ENCODE measurements at regions not wholly inside any gene's neighbourhood (a gene's known extent, or its start where the extent isn't known, plus 50 kb on each side); places are given as distances from the start of the nearest gene placed in this dataset.

- DNase-seq (ENCODE audit: low read depth), result no peak
- TF ChIP-seq CTCF (IDR thresholded peaks at IDR 0.05; ENCODE audit: low read depth, low read length) (no peak), MYC (IDR thresholded peaks at IDR 0.05; ENCODE audit: low read depth, low read length) (no peak), POLR2A (IDR thresholded peaks at IDR 0.05; ENCODE audit: extremely low read depth, insufficient read length) (no peak), MAX (IDR thresholded peaks at IDR 0.05; ENCODE audit: low read depth, low read length) (no peak)
- H3K4me3 ChIP-seq (ENCODE audit: low read depth, low read length), result no peak overlapping the region
Measured at GRCh38 chr2:16952368-16952767, 286.7 kb upstream of the CYRIA start.

- DNase-seq (ENCODE audit: low read depth), result no peak
- TF ChIP-seq MAX (IDR thresholded peaks at IDR 0.05; ENCODE audit: low read depth, low read length) (no peak), MYC (IDR thresholded peaks at IDR 0.05; ENCODE audit: low read depth, low read length) (no peak), POLR2A (IDR thresholded peaks at IDR 0.05; ENCODE audit: extremely low read depth, insufficient read length) (no peak), CTCF (IDR thresholded peaks at IDR 0.05; ENCODE audit: low read depth, low read length) (no peak)
- H3K4me3 ChIP-seq (ENCODE audit: low read depth, low read length), result no peak overlapping the region
Measured at GRCh38 chr2:16950436-16950835, 284.8 kb upstream of the CYRIA start.

GRCh38 chr2:16948710-16949109 lies 283.1 kb upstream of the CYRIA start:
- H3K4me3 ChIP-seq (ENCODE audit: low read depth, low read length), result no peak overlapping the region
- no peak for DNase-seq (ENCODE audit: low read depth)
- no peak for TF ChIP-seq POLR2A (IDR thresholded peaks at IDR 0.05; ENCODE audit: extremely low read depth, insufficient read length)
- TF ChIP-seq MYC (IDR thresholded peaks at IDR 0.05; ENCODE audit: low read depth, low read length), result no peak
- no peak for TF ChIP-seq CTCF (IDR thresholded peaks at IDR 0.05; ENCODE audit: low read depth, low read length)
- TF ChIP-seq MAX (IDR thresholded peaks at IDR 0.05; ENCODE audit: low read depth, low read length), result no peak

- no peak for DNase-seq (ENCODE audit: low read depth)
- no peak for TF ChIP-seq MAX (IDR thresholded peaks at IDR 0.05; ENCODE audit: low read depth, low read length)
- no peak for TF ChIP-seq CTCF (IDR thresholded peaks at IDR 0.05; ENCODE audit: low read depth, low read length)
- no peak for TF ChIP-seq POLR2A (IDR thresholded peaks at IDR 0.05; ENCODE audit: extremely low read depth, insufficient read length)
- TF ChIP-seq MYC (IDR thresholded peaks at IDR 0.05; ENCODE audit: low read depth, low read length), result no peak
- H3K4me3 ChIP-seq (ENCODE audit: low read depth, low read length), result no peak overlapping the region
Measured at GRCh38 chr2:16948053-16948452, 282.4 kb upstream of the CYRIA start.

GRCh38 chr2:16943279-16943958 lies 277.8 kb upstream of the CYRIA start:
- no peak for DNase-seq (ENCODE audit: low read depth)
- TF ChIP-seq MYC (IDR thresholded peaks at IDR 0.05; ENCODE audit: low read depth, low read length), result no peak
- no peak for TF ChIP-seq POLR2A (IDR thresholded peaks at IDR 0.05; ENCODE audit: extremely low read depth, insufficient read length)
- TF ChIP-seq CTCF (IDR thresholded peaks at IDR 0.05; ENCODE audit: low read depth, low read length), result no peak
- TF ChIP-seq MAX (IDR thresholded peaks at IDR 0.05; ENCODE audit: low read depth, low read length), result no peak
- no peak overlapping the region for H3K4me3 ChIP-seq (ENCODE audit: low read depth, low read length)
